NCI-H2107 treated with DMSO at 0.1 percent for 48 hours (cell line): ENCODE measurements at regions not wholly inside any gene's neighbourhood (a gene's known extent, or its start where the extent isn't known, plus 50 kb on each side); places are given as distances from the start of the nearest gene placed in this dataset.
"Not testable (repeated sequence)": the region's sequence is repeated elsewhere in the genome, so short reads cannot be mapped to it uniquely, and the experiment has no call there.

Experiments used
- DNase-seq: peaks from one replicate; lab custom pipeline; 2025; ENCODE audit not compliant: unreplicated experiment; lab: John Stamatoyannopoulos, UW

GRCh38 chr14:30417121-30417520 lies 141.8 kb upstream of the G2E3 start:
- no peak for DNase-seq

DNA sequence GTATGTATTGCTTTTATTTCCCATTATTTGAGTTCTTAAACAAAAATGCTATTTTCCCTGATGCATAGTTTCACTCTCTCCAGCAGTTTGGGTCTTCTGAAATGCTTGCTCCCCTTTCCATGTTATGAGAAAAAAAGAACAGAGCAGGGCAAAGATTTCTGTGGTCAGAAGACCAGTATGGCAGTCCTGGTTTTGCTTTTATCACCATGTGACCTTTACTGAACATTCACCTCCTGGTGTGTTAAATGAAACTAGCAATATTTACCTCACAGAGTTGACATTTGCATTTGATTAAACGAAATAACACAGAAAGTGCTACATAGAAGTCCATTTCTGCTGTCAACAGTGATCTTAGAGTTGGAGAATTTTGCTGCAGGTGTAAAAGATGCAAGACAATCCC lies 141.0 kb upstream of the G2E3 start:
- DNase-seq, result no peak

- no peak for DNase-seq
Measured at GRCh38 chr14:30419037-30419436, 139.9 kb upstream of the G2E3 start.

- DNase-seq, result no peak
Measured at GRCh38 chr14:30420515-30420914, 138.4 kb upstream of the G2E3 start.

GRCh38 chr14:30426463-30426862 lies 132.5 kb upstream of the G2E3 start:
- no peak for DNase-seq

DNA sequence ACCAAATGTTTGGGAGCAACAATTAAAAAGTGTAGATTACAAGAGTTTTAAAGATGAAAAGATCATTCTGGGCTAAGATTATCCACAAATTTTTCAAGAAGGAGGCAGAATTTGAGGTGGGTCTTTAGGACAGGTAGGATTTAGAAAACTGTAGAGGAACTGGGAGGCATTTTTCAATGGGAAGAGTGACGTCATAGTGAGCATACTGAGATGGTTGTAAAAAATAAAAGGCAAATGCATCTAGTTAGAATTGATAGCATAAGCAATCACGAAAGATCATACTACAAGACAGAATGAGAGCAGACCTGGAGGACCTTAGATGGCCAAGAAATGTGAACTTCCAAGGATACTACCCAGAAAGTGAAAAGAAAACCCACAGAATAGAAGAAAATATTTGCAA lies 131.6 kb upstream of the G2E3 start:
- DNase-seq, result no peak

DNA sequence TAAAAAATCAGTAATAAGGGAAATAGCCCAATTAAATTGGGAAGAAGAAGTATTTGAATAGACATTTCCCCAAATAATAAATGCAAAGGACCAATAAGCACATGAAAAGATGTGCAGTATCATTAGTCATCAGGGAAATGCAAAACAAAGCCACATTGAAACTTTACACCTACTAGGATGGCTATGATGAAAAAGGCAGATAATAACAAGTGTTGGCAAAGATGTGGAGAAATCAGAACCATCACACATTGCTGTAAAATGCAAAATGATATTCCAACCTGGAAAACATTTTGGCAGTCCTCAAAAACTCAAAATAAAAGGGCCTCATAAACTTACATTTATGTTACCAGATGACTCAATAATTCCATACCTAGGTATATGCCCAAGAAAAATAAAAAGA lies 131.1 kb upstream of the G2E3 start:
- no peak for DNase-seq

DNA sequence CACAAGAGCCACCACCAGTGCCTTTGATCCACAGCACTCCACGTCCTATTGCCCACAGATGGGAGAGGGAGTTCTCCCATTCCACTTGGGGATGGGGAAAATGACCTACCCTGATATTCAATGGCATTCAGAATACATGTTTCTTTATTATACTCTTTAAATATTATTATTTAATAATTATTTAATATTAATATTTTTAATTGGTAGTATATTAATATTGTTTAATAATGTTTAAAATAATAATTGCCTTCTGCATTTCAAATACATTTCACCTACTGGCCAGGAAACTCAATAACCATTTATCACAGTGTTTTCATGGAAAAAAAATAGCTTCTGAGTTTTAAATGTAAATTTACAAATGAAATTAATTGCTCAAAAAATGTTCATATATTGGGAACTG lies 127.4 kb upstream of the G2E3 start:
- DNase-seq, result no peak

GRCh38 chr14:30440961-30441360 lies 118.0 kb upstream of the G2E3 start:
- DNase-seq, result no peak

GRCh38 chr14:30443368-30444007 lies 115.5 kb upstream of the G2E3 start:
- peak; percentile 90 for DNase-seq

DNA sequence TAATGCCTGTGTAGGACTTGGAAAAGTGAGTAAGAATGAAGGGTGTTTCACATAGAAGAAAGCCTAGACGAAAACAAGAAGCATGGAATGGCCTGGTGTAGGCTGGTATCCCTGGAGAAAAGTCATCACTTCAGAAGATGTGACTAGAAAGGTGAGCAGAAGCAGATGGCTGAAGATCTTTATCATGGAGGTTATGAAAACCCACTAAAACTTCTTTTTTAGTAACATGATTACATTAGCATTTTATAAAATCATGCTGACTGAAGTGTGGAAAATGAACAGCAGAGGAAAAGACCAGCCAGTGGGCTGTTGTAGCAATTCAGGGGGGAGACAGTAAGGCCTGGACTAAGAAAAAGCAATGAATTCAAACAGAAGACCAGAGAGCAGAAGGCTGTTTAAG lies 114.5 kb upstream of the G2E3 start:
- no peak for DNase-seq

- DNase-seq, result no peak
Measured at GRCh38 chr14:30445011-30445793, 113.8 kb upstream of the G2E3 start.

DNA sequence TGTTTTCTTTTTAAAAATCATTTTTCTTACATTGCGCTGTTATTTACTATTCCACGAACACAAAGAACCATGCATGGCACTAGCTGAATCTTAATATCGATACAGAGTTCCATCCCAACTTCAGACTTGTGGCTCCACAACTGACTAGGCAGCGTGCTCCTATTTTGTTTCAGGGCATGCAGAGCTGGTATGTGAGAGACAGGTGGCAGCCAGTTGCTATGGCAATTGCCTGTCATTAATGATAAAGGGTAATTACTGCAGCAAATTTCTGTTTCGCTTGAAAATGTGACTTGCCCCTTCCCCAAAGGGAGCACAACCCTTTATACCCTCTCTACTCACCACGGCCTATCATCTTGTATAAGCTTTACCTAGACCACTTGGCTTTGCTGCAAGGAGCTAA lies 113.1 kb upstream of the G2E3 start:
- DNase-seq, result no peak

GRCh38 chr14:30450631-30451545 lies 108.1 kb upstream of the G2E3 start:
- DNase-seq, result no peak

GRCh38 chr14:30456296-30456695 lies 102.7 kb upstream of the G2E3 start:
- DNase-seq, result no peak

DNA sequence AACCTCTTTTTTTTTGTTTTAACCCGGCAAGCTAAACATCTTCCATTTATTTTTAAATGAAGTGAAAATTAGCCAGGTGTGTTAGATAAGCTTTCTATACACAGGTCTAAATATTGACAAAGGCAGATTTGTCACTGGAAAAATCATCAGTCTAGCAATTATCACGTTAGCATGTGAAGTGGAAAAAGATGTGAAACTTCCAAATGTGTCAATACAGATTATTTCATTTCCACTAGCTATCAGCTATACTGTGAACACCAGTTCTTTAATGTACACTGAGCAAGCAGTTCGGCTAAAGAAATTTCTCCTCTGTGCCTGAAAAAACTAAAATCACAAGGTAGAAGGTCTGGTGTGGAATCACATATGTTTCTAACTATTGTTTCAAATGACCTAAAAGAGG lies 96.6 kb upstream of the G2E3 start:
- no peak for DNase-seq

- no peak for DNase-seq
Measured at GRCh38 chr14:30464481-30464880, 94.5 kb upstream of the G2E3 start.

- DNase-seq, result no peak
Measured at GRCh38 chr14:30468354-30468753, 90.6 kb upstream of the G2E3 start.

DNA sequence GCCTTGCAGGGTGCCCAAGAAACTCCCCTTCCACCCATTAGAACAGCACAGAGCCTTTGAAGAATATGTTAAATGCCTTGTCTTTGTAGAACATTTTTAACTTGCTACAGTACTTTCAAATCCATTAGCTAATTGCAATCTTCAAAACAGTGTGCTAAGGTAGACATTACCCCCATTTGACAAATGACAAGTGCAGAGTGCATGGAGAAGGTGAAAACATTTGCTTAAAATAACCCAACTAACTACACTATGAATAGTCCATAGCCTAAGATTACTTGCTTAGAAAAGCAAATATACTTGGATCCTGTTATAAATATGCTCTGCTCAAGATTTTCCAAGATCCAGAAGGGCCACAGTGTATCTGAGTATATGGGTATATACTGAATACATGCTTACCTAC lies 87.0 kb upstream of the G2E3 start:
- DNase-seq, result no peak

GRCh38 chr14:30473846-30474696 lies 84.9 kb upstream of the G2E3 start:
- DNase-seq, result not testable (repeated sequence)

DNA sequence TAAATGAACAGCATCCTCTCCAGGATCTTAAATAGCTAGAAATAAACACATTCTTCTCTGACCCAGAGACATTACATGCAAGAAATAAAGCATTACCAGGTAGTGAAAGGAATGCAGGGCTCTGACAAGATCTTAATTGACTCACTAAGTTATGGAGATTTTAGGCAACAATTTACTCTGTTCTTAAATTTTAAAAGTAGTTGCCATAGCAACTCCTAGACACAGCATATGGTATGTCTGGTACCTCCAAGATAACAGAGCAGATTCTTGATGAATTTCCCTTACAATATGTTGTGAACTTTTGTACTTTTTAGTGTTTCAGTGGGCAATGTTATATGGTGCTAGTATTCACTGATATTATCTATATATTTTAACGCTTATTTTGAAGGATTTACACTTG lies 76.7 kb upstream of the G2E3 start:
- DNase-seq, result no peak
